SHP77 treated with DMSO at 0.1 percent for 48 hours (cell line): ENCODE measurements at regions not wholly inside any gene's neighbourhood (a gene's known extent, or its start where the extent isn't known, plus 50 kb on each side); places are given as distances from the start of the nearest gene placed in this dataset.
"Not testable (repeated sequence)": the region's sequence is repeated elsewhere in the genome, so short reads cannot be mapped to it uniquely, and the experiment has no call there.

ENCODE experiments used
- DNase-seq: peaks from one replicate; lab custom pipeline; 2025; lab: John Stamatoyannopoulos, UW

- no peak for DNase-seq
These were observed 303.6 kb upstream of the ID2 start for GRCh38 chr2:8378016-8378810.

- DNase-seq = no peak
These were observed 302.7 kb upstream of the ID2 start for GRCh38 chr2:8379128-8379527.

GRCh38 chr2:8379549-8379948 is 302.3 kb upstream of the ID2 start:
- no peak for DNase-seq

GRCh38 chr2:8380026-8380425 is 301.8 kb upstream of the ID2 start:
- no peak for DNase-seq

- no peak for DNase-seq
These were observed 301.3 kb upstream of the ID2 start for GRCh38 chr2:8380566-8380965.

GRCh38 chr2:8382485-8382884 is 299.4 kb upstream of the ID2 start:
- DNase-seq = no peak

GRCh38 chr2:8386748-8387147 is 295.1 kb upstream of the ID2 start:
- not testable (repeated sequence) for DNase-seq

- no peak for DNase-seq
These were observed 293.1 kb upstream of the ID2 start for GRCh38 chr2:8388781-8389180.

GRCh38 chr2:8389431-8390108 is 292.3 kb upstream of the ID2 start:
- DNase-seq = no peak

GRCh38 chr2:8391126-8391525 is 290.7 kb upstream of the ID2 start:
- DNase-seq = no peak

GRCh38 chr2:8391584-8391983 is 290.3 kb upstream of the ID2 start:
- DNase-seq = no peak

GRCh38 chr2:8392098-8392866 is 289.6 kb upstream of the ID2 start:
- no peak for DNase-seq

- no peak for DNase-seq
These were observed 288.4 kb upstream of the ID2 start for GRCh38 chr2:8393506-8393905.

- DNase-seq = no peak
These were observed 287.7 kb upstream of the ID2 start for GRCh38 chr2:8394131-8394530.

GRCh38 chr2:8394569-8395359 is 287.1 kb upstream of the ID2 start:
- DNase-seq = no peak

GRCh38 chr2:8395718-8396117 is 286.1 kb upstream of the ID2 start:
- DNase-seq = no peak

GRCh38 chr2:8398040-8398668 is 283.7 kb upstream of the ID2 start:
- no peak for DNase-seq

- DNase-seq = no peak
These were observed 282.1 kb upstream of the ID2 start for GRCh38 chr2:8399731-8400130.

- DNase-seq = no peak
These were observed 281.7 kb upstream of the ID2 start for GRCh38 chr2:8400196-8400595.

- no peak for DNase-seq
These were observed 279.6 kb upstream of the ID2 start for GRCh38 chr2:8402222-8402621.

GRCh38 chr2:8403876-8404275 is 278.0 kb upstream of the ID2 start:
- DNase-seq = no peak

- no peak for DNase-seq
These were observed 276.5 kb upstream of the ID2 start for GRCh38 chr2:8405334-8405733.
